ENCODE measurements at regions not wholly inside any gene's neighbourhood (a gene's known extent, or its start where the extent isn't known, plus 50 kb on each side); places are given as distances from the start of the nearest gene placed in this dataset.

DNA sequence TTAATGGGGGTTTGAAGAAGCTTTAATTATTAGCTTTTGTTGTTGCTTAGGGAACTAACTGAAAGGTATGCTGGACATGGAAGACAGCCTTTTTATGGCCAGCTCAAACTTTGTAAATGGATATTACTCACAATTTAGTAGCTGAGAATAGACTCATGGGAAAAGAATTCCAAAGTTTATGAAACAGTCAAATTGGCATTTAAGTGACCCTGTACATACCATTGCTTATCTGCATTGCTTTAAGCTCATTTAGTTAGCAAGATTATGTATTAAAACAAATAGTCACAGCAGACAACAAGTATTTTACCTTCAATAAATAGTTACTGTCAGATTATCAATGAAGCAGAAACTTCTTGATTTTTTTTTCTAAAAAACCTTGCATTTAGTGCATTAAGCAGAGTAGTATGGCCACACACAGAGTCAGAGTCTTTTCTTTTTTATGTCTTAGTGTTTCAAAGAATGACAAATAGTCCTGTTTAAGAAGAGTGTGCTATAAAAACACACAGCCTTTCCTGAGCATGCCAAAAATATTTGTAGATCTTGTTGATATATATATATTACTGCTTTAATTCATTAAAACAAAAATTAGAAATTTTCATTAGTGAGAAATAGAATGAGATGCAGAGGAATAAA lies 102.2 kb downstream of the TTC6 start:
- TF ChIP-seq, protein P1, sequence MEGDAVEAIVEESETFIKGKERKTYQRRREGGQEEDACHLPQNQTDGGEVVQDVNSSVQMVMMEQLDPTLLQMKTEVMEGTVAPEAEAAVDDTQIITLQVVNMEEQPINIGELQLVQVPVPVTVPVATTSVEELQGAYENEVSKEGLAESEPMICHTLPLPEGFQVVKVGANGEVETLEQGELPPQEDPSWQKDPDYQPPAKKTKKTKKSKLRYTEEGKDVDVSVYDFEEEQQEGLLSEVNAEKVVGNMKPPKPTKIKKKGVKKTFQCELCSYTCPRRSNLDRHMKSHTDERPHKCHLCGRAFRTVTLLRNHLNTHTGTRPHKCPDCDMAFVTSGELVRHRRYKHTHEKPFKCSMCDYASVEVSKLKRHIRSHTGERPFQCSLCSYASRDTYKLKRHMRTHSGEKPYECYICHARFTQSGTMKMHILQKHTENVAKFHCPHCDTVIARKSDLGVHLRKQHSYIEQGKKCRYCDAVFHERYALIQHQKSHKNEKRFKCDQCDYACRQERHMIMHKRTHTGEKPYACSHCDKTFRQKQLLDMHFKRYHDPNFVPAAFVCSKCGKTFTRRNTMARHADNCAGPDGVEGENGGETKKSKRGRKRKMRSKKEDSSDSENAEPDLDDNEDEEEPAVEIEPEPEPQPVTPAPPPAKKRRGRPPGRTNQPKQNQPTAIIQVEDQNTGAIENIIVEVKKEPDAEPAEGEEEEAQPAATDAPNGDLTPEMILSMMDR (conservative IDR thresholded peaks at IDR 0.05; ENCODE audit: low read depth, low read length) = no peak
- H3K4me3 ChIP-seq (ENCODE audit: low read depth, low read length) = no peak overlapping the region
- DNase-seq (ENCODE audit: low read depth) = peak; percentile 64

DNA sequence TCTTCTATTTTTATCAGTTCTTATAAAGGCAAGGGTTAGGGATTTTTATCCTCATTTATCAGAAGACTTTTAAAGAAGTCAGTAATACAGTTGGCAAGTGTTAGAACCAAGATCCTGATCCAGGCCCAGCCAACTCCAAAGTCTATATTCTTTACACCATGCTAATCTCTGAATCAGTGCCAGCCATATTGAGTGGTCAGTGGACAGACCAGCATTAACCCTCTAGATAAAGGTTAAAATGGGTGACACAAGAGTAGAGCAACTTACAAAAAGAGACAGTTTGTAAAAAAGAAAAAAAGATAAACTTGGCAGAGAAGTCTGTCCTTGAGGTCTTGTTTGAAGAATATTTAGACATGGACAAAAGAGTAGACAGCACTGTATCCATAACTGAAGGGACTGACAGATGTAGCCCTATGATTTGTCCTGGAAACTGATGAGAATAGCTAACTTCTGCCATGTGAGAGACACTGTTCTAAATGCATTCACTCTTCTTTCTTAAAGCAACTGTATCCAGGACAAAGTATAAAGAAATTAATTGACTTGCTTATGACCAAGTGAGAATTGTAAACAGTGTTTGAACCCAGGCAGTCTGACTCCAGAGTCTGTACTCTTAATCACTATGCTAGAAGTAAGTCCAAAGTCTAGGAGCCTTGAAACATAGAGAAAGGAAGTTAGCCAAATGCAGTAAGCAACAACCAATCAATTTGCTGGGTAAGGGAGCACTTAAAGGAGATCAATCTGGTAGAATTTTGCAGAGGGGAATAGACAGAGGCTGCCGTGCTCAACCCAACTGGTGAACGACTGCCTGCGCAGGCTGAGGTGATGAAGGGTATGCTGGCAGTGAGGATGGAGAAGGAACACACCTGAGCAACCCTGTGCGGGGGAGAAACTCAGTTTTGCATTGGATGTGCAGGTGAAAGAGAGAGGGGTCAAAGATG lies 103.7 kb downstream of the TTC6 start:
- no peak overlapping the region for H3K4me3 ChIP-seq (ENCODE audit: low read depth, low read length)
- TF ChIP-seq, protein P1 (conservative IDR thresholded peaks at IDR 0.05; ENCODE audit: low read depth, low read length) = no peak
- DNase-seq (ENCODE audit: low read depth) = no peak

DNA sequence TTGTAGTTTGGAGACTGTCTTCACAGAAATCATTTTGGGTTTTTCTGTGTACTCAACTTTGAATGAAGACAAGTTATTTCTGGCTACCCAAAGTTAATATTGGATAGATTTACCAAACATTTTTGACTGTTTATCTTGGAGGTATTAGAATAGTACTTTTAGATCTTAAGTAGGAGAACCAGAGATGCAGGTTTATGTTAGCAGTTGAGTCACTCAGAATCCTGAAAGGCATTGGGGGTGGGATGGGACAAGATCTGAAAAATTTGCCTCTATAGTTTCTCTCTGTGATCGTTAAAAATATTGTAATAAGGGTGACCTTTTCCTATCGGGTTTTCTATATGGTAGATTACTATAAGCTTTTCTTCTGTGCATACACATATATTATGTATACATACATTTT lies 112.3 kb downstream of the TTC6 start:
- no peak for DNase-seq (ENCODE audit: low read depth)
- TF ChIP-seq, protein P1 (conservative IDR thresholded peaks at IDR 0.05; ENCODE audit: low read depth, low read length) = no peak

DNA sequence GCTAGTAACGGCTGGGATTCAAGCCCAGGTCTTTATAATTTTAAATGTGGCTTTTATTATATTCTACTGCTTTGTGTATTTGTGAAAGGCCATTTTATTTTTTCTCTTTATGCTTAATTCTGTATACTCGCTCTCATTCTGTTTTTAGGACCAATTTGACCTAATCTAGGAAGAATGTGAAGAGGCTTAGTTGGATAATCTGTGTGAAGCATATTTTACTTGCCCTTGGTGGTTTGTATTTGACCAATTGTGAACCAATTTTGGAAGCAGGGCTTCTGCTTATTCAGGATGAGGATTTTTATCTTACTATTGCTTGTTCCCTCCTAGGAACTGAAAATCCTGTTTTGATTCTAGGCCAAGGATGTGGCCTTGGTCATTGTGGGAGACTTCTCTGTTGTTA lies 113.1 kb downstream of the TTC6 start:
- TF ChIP-seq, protein P1 (conservative IDR thresholded peaks at IDR 0.05; ENCODE audit: low read depth, low read length) = no peak
- DNase-seq (ENCODE audit: low read depth) = no peak
- no peak overlapping the region for H3K4me3 ChIP-seq (ENCODE audit: low read depth, low read length)

More for the DNA sequence above, 112.3 kb downstream of the TTC6 start:
- no peak overlapping the region for H3K4me3 ChIP-seq (ENCODE audit: low read depth, low read length)

DNA sequence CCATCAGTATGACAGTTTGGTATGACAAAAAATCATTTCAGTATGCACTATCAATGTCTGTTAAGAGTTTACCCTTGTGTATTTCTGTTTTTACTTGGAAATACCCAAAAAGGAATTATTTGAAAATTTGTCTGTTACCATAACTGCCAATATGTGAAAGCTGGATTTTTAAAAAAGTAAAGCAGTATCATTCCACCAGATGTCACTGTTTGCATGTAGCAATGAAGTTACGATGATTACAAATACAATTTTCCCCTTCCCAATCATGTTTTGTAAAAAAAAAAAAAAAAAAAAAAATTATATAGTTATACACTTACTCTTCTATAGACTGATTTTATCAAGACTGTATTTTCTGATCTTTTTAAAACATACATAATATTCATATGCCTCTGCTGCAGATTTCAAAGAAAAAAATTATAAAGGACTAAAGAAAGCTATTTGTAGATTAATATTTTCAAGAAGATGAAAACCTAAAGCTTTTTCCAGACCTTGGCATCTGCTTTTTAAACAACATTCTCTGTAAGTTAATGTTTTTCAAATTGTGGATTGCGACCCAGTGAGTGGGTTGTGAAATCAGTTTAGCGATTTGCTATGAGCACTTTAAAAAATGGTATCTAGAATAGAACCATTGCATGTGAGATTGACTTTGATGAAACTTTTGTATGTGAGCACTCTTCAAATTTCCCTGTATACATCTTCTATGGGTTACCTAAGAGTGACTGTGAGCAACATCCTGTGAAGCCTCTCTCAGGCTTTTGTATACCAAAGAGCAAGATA lies 114.2 kb downstream of the TTC6 start:
- TF ChIP-seq, protein P1 (conservative IDR thresholded peaks at IDR 0.05; ENCODE audit: low read depth, low read length) = peak; percentile 60
- no peak for DNase-seq (ENCODE audit: low read depth)
- no peak overlapping the region for H3K4me3 ChIP-seq (ENCODE audit: low read depth, low read length)

DNA sequence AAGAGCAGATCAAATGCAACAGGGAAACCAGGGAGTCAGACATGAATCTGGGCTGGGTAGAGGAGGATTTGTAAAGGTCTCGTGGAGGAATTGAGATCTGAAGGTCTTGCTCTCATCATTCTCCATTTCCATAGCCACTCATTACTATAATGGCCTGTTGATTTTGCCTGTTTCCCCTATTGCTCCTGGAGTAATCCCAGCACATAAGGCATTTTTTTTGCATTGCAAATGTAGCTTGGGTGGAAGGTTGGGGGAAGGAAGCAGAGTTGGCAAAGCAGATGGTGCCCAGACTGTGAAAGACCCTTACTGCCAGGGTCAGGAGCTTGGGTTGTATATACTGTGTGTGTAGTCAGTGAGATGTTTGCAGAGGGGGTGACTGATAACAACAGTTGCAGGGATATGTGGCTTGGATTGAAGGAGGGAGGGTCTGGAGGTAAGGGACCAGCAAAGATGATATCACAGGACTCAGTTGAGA lies 116.0 kb downstream of the TTC6 start:
- TF ChIP-seq, protein P1 (conservative IDR thresholded peaks at IDR 0.05; ENCODE audit: low read depth, low read length) = no peak
- no peak for DNase-seq (ENCODE audit: low read depth)
- no peak overlapping the region for H3K4me3 ChIP-seq (ENCODE audit: low read depth, low read length)
